Brain microvascular endothelial cell (primary cell): ENCODE measurements at regions not wholly inside any gene's neighbourhood (a gene's known extent, or its start where the extent isn't known, plus 50 kb on each side); places are given as distances from the start of the nearest gene placed in this dataset.

Experiments
- DNase-seq: peaks from one replicate; pipeline ENCODE4 v3.0.0-alpha.2; 2020
- H3K27ac ChIP-seq: fragments of 250-450 bp; sonication (Bioruptor Pico); 2 replicates; pipeline ENCODE4 v1.5.1; 2020; ENCODE audit warnings: mild to moderate bottlenecking, moderate library complexity
- H3K27me3 ChIP-seq: fragments of 250-450 bp; sonication (Bioruptor Pico); replicated peaks from 2 replicates; pipeline ENCODE4 v1.5.1; 2020; ENCODE audit warnings: mild to moderate bottlenecking
- H3K36me3 ChIP-seq: fragments of 250-450 bp; sonication (Bioruptor Pico); replicated peaks from 2 replicates; pipeline ENCODE4 v1.5.1; 2020; ENCODE audit warnings: mild to moderate bottlenecking
- H3K4me3 ChIP-seq: 2 replicates; pipeline ENCODE4 v1.5.1; 2011; ENCODE audit warnings: low read depth, mild to moderate bottlenecking, control low read depth, low read length, moderate library complexity
- CTCF ChIP-seq: IDR thresholded peaks from 2 replicates; pipeline ENCODE4 v1.5.1; 2011; ENCODE audit warnings: low read depth, mild to moderate bottlenecking, moderate library complexity, low read length, control low read depth, inconsistent platforms; ENCODE audit errors: missing control alignments
- in situ Hi-C: cut with HindIII; loops from 2 replicates; pipeline ENCODE4 v1.10.0; 2017; ENCODE audit warnings: low sequenced_read_pairs, low pct_ligation_motif_present

- H3K27ac ChIP-seq: no peak overlapping the region
- no peak for DNase-seq
- in situ Hi-C loops: no loop called here
- no peak for TF ChIP-seq CTCF
- H3K27me3 ChIP-seq: no peaks in the 10 kb centered on the region
- H3K36me3 ChIP-seq: no peaks in the 10 kb centered on the region
- H3K4me3 ChIP-seq: no peak overlapping the region
Measured at GRCh38 chr12:92213166-92213565, 67.5 kb upstream of the BTG1 start.

DNA sequence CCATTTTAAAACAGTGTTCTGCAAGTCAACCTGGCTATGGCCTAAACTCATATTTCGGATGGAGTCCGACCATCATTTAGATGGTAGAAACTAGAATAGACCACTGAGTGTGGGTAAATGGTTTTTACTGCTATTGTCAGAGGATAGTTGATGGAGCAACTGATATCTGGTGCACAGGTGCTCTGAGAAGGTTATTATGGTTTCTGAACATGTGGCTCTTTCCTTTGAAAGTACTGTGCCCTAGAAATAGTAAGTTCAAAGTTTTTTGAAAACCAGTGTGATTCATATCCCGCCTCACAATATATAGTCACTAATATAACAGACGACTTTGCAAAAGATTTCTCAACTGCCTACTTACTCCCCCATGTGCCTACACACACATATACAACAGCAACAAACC is 64.4 kb upstream of the BTG1 start:
- Histone ChIP-seq H3K36me3 (no peaks in the 10 kb centered on the region), H3K27me3 (no peaks in the 10 kb centered on the region), H3K4me3 (no peak overlapping the region), H3K27ac (no peak overlapping the region)
- no peak for DNase-seq
- in situ Hi-C loops: no loop called here
- TF ChIP-seq CTCF: no peak

- no peak overlapping the region for H3K4me3 ChIP-seq
- no peaks in the 10 kb centered on the region for H3K27me3 ChIP-seq
- in situ Hi-C loops: no loop called here
- DNase-seq: peak; percentile 75
- no peaks in the 10 kb centered on the region for H3K36me3 ChIP-seq
- H3K27ac ChIP-seq: peak overlapping the region; percentile 65
- TF ChIP-seq CTCF: no peak
Measured at GRCh38 chr12:92208613-92209121, 63.0 kb upstream of the BTG1 start.

DNA sequence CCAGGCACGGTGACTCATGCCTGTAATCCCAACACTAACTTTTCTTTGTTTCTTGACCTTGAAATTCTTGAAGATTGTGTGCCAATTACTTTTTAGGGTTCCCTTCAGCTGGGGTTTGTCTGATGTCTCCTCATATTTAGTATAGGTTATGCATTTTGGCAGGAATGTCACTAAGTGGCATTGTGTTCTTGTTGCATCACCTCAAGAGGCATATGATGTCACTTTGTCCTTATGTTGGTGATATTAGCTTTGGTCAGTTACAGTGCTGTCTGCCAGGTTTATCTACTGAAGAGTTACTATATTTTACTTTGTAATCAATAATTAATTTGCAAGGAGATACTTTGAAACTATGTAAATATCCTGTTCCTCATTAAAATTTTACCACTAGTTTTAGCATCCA is 61.0 kb upstream of the BTG1 start:
- TF ChIP-seq CTCF: no peak
- in situ Hi-C loops: no loop called here
- DNase-seq: no peak
- Histone ChIP-seq H3K27ac (no peak overlapping the region), H3K36me3 (no peaks in the 10 kb centered on the region), H3K27me3 (no peaks in the 10 kb centered on the region), H3K4me3 (no peak overlapping the region)

DNA sequence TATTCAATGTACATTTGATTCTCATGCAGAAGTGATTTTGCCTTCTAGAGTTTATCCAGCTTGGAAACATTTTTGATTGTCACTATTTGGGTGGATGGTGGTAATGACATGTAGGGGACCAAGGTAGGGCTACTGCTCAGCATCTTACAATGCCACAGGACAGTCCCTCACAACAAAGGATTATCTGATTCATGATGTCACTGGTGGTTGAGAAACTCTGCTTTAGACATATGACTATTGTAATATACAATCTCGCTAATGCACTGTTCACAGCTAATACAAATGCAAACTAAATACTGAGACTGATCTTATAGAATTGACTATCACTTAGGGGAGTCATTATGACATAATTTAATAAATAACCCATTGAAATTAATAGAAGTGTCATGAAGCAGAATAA is 60.4 kb upstream of the BTG1 start:
- DNase-seq: no peak
- in situ Hi-C loops: no loop called here
- H3K4me3 ChIP-seq: no peak overlapping the region
- no peak for TF ChIP-seq CTCF
- no peaks in the 10 kb centered on the region for H3K36me3 ChIP-seq
- no peaks in the 10 kb centered on the region for H3K27me3 ChIP-seq
- H3K27ac ChIP-seq: no peak overlapping the region

- H3K27me3 ChIP-seq: no peaks in the 10 kb centered on the region
- no peak for DNase-seq
- no peak for TF ChIP-seq CTCF
- no peak overlapping the region for H3K4me3 ChIP-seq
- no peak overlapping the region for H3K27ac ChIP-seq
- in situ Hi-C loops: no loop called here
- no peaks in the 10 kb centered on the region for H3K36me3 ChIP-seq
Measured at GRCh38 chr12:92199819-92200576, 54.4 kb upstream of the BTG1 start.
